ENCODE measurements at regions not wholly inside any gene's neighbourhood (a gene's known extent, or its start where the extent isn't known, plus 50 kb on each side); places are given as distances from the start of the nearest gene placed in this dataset.

DNA sequence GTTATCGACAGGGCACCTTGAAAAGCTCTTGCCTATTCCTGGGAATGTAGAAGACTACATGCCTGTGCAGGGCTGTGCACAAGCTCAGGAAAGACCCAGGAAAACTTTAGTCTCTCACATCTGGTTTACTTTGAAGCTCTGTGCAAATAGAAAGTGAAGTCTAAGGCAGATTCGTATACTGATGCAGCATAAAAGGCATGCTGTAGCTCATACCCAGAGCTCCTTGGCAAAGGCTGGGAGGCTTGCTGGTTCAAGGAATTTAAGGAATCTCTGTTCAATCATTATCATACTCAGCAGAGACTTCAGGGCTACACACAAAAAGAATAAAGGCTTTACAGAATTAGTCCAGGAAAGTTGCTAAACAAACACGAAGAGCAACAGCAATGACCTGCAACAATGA lies 192.0 kb downstream of the OTUD1 start:
- no peak overlapping the region for H3K9ac ChIP-seq (replicated peaks; ENCODE audit: extremely low read depth, insufficient read depth, low read length)
- H3K9me3 ChIP-seq (replicated peaks; ENCODE audit: control insufficient read depth, insufficient read depth, low read length): no peaks in the 10 kb centered on the region
- no peaks in the 10 kb centered on the region for H3K36me3 ChIP-seq (ENCODE audit: control insufficient read depth in 2 of 2, extremely low read depth in 1 of 2, insufficient read depth in 2 of 2, low read length in 2 of 2)
- H3K27me3 ChIP-seq (ENCODE audit: control insufficient read depth in 2 of 2, insufficient read depth in 2 of 2, low read length in 2 of 2): no peaks in the 10 kb centered on the region
- no peaks in the 10 kb centered on the region for H3K9me1 ChIP-seq (replicated peaks; ENCODE audit: control insufficient read depth, extremely low read depth, insufficient read depth, low read length)
- no peak for FAIRE-seq
- no peak for DNase-seq (ENCODE audit: low read depth, low spot score)
- no peak overlapping the region for H3K4me2 ChIP-seq (ENCODE audit: insufficient read depth, low read length)
- H2AFZ ChIP-seq (ENCODE audit: low read depth, low read length): no peak overlapping the region
- ChIA-PET POLR2A (no interaction called here), CTCF (no interaction called here)
- no TSS peak for BruUV-seq (replicated peaks)
- intact Hi-C loops (cut with micrococcal nuclease) (no loop called here), dilution Hi-C loops (cut with MboI; ENCODE audit: extremely low pct_ligation_motif_present, low sequenced_read_pairs) (no loop called here)
- H3K4me1 ChIP-seq (ENCODE audit: control insufficient read depth, extremely low read depth, insufficient read depth, low read length): no peaks in the 10 kb centered on the region
- no peak overlapping the region for H3K4me3 ChIP-seq (replicated peaks in 1 of 3; ENCODE audit: insufficient read depth in 1 of 3, low read depth in 1 of 3, low read length in 3 of 3)
- TF ChIP-seq, protein P1, sequence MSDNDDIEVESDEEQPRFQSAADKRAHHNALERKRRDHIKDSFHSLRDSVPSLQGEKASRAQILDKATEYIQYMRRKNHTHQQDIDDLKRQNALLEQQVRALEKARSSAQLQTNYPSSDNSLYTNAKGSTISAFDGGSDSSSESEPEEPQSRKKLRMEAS (IDR thresholded peaks at IDR 0.05; ENCODE audit: insufficient read depth, insufficient read length): no peak
- TF ChIP-seq EZH2 (IDR thresholded peaks at IDR 0.05; ENCODE audit: borderline replicate concordance, low read depth, low read length, severe bottlenecking) (no peak), GATA2 (IDR thresholded peaks at IDR 0.05; ENCODE audit: insufficient read depth, insufficient read length, low read depth, low read length) (no peak), FOS (IDR thresholded peaks at IDR 0.05; ENCODE audit: borderline replicate concordance, insufficient read depth, low read length) (no peak), POLR2A (IDR thresholded peaks at IDR 0.05; ENCODE audit: low read depth, low read length) (no peak), JUN (IDR thresholded peaks at IDR 0.05; ENCODE audit: borderline replicate concordance, insufficient read depth, insufficient read length, low read depth) (no peak)
- H3K27ac ChIP-seq (ENCODE audit: insufficient read depth, low read depth, low read length): no peak overlapping the region
- no peaks in the 10 kb centered on the region for H4K20me1 ChIP-seq (replicated peaks; ENCODE audit: control insufficient read depth, extremely low read depth, insufficient read depth, low read length)
- no peaks in the 10 kb centered on the region for H3K79me2 ChIP-seq (ENCODE audit: control insufficient read depth, insufficient read depth, low read length)

DNA sequence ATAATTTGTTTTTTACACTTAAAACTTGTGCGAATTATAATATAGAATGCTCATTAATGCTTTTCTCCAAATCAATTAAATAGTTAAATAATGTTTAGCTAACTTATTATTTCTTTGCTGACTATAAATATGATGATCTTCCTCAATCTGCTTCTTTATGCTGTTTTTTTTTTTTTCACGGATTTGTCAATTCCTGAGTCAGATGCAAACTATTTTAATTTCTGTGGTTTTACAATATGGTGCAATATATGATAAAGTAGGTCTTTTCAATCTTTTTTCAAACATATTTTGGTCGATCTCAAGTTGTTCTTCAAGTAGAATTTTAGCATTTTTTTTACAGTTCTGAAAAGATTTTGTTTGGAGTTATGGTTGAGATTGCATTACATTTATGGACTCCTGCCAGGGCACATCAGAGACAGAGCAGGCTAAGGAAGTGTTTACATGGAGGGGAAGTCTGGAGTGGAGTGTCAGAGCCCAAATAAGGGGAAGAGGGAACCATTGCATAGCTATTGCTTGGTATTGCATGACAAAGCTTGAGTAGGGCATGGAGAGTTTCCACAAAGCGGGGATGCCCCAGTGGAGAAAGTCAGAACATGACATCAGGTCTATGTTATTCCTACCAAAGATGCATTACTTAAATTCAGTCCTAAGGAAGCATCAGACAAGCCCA lies 204.4 kb downstream of the OTUD1 start:
- intact Hi-C loops (cut with micrococcal nuclease) (no loop called here), dilution Hi-C loops (cut with MboI; ENCODE audit: extremely low pct_ligation_motif_present, low sequenced_read_pairs) (no loop called here)
- H4K20me1 ChIP-seq (replicated peaks; ENCODE audit: control insufficient read depth, extremely low read depth, insufficient read depth, low read length): no peaks in the 10 kb centered on the region
- TF ChIP-seq JUN (IDR thresholded peaks at IDR 0.05; ENCODE audit: borderline replicate concordance, insufficient read depth, insufficient read length, low read depth) (no peak), FOS (IDR thresholded peaks at IDR 0.05; ENCODE audit: borderline replicate concordance, insufficient read depth, low read length) (no peak), MYC (IDR thresholded peaks at IDR 0.05; ENCODE audit: low read depth, low read length) (no peak), GATA2 (IDR thresholded peaks at IDR 0.05; ENCODE audit: insufficient read depth, insufficient read length, low read depth, low read length) (no peak), POLR2A (IDR thresholded peaks at IDR 0.05; ENCODE audit: low read depth, low read length) (no peak), EZH2 (IDR thresholded peaks at IDR 0.05; ENCODE audit: borderline replicate concordance, low read depth, low read length, severe bottlenecking) (no peak), POLR2AphosphoS5 (IDR thresholded peaks at IDR 0.05; ENCODE audit: insufficient read depth, low read depth, low read length) (no peak)
- TF ChIP-seq, protein P2, sequence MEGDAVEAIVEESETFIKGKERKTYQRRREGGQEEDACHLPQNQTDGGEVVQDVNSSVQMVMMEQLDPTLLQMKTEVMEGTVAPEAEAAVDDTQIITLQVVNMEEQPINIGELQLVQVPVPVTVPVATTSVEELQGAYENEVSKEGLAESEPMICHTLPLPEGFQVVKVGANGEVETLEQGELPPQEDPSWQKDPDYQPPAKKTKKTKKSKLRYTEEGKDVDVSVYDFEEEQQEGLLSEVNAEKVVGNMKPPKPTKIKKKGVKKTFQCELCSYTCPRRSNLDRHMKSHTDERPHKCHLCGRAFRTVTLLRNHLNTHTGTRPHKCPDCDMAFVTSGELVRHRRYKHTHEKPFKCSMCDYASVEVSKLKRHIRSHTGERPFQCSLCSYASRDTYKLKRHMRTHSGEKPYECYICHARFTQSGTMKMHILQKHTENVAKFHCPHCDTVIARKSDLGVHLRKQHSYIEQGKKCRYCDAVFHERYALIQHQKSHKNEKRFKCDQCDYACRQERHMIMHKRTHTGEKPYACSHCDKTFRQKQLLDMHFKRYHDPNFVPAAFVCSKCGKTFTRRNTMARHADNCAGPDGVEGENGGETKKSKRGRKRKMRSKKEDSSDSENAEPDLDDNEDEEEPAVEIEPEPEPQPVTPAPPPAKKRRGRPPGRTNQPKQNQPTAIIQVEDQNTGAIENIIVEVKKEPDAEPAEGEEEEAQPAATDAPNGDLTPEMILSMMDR (IDR thresholded peaks at IDR 0.05; ENCODE audit: extremely low read depth in 1 of 2, insufficient read depth in 1 of 2, low read depth in 1 of 2, low read length in 2 of 2): no peak
- TF ChIP-seq, protein P1 (IDR thresholded peaks at IDR 0.05; ENCODE audit: insufficient read depth, insufficient read length): no peak
- FAIRE-seq (no peak), DNase-seq (ENCODE audit: low read depth, low spot score) (no peak)
- H3K4me3 ChIP-seq (replicated peaks in 1 of 3; ENCODE audit: insufficient read depth in 1 of 3, low read depth in 1 of 3, low read length in 3 of 3): no peak overlapping the region
- H2AFZ ChIP-seq (ENCODE audit: low read depth, low read length): no peak overlapping the region
- no peaks in the 10 kb centered on the region for H3K79me2 ChIP-seq (ENCODE audit: control insufficient read depth, insufficient read depth, low read length)
- no peaks in the 10 kb centered on the region for H3K4me1 ChIP-seq (ENCODE audit: control insufficient read depth, extremely low read depth, insufficient read depth, low read length)
- no peak overlapping the region for H3K9ac ChIP-seq (replicated peaks; ENCODE audit: extremely low read depth, insufficient read depth, low read length)
- H3K9me1 ChIP-seq (replicated peaks; ENCODE audit: control insufficient read depth, extremely low read depth, insufficient read depth, low read length): no peaks in the 10 kb centered on the region
- POLR2A ChIA-PET: no interaction called here
- peaks cover 5% of the 10 kb centered on the region for H3K9me3 ChIP-seq (replicated peaks; ENCODE audit: control insufficient read depth, insufficient read depth, low read length)
- no peak overlapping the region for H3K27ac ChIP-seq (ENCODE audit: insufficient read depth, low read depth, low read length)
- no peaks in the 10 kb centered on the region for H3K36me3 ChIP-seq (ENCODE audit: control insufficient read depth in 2 of 2, extremely low read depth in 1 of 2, insufficient read depth in 2 of 2, low read length in 2 of 2)
- no peak overlapping the region for H3K4me2 ChIP-seq (ENCODE audit: insufficient read depth, low read length)
- no peaks in the 10 kb centered on the region for H3K27me3 ChIP-seq (ENCODE audit: control insufficient read depth in 2 of 2, insufficient read depth in 2 of 2, low read length in 2 of 2)
- BruUV-seq (replicated peaks): no TSS peak
- CTCF ChIA-PET: no interaction called here
